NCI-H1105 (cell line): ENCODE measurements at regions not wholly inside any gene's neighbourhood (a gene's known extent, or its start where the extent isn't known, plus 50 kb on each side); places are given as distances from the start of the nearest gene placed in this dataset.

Source experiments
- DNase-seq: peaks from one replicate; lab custom pipeline; 2025; lab: John Stamatoyannopoulos, UW

GRCh38 chr1:212525479-212526110, 83.0 kb upstream of the ATF3 start:
- no peak for DNase-seq

DNA sequence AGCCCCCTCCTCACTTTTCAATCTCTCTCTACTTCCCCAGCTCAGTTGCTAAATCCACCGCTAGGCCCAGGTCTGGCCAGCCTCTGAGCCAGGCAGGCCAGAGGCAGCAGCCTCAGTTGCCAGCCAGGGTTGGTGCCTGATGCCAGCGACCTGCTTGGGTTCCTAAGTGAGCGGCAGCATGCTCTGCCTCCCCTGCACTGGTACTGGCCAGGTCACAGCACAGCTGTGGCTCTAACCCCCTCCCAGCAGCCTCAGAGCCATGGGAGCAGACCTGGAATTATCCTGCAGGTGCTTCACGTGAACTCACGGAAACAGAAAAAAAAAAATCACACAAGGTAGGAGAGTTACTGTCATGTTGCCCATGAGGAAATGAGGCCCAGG, 82.5 kb upstream of the ATF3 start:
- DNase-seq: no peak

- DNase-seq: no peak
These were observed 80.1 kb upstream of the ATF3 start for GRCh38 chr1:212528501-212528900.

DNA sequence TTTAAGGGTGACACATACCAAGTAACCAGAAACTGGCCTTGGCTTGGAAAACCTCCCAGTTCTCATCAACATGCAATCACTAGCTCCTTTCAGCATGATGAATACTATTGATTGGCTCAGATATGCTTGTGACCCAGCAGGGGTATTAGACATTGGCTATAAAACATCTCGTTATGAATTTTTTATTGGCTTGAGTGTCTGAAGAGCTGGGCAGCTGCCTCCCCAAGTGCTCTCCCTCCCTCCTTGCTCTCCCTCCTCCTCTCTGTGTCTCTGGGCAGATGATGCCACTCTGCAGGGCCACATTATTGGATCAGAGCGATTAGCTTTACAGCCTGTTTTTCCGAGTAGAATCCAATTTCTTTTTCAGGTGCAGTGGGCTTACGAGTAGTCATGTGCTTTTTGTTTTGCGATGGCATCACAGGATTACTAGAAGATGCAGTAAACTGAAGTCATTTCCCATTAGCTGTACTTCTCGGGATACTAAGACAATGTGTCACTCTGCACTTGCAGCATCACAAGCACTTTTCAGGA, 79.3 kb upstream of the ATF3 start:
- no peak for DNase-seq

- no peak for DNase-seq
These were observed 77.3 kb upstream of the ATF3 start for GRCh38 chr1:212531267-212531666.

GRCh38 chr1:212531796-212532195, 76.8 kb upstream of the ATF3 start:
- no peak for DNase-seq

GRCh38 chr1:212532469-212533147, 76.0 kb upstream of the ATF3 start:
- DNase-seq: no peak

- no peak for DNase-seq
These were observed 75.4 kb upstream of the ATF3 start for GRCh38 chr1:212533148-212533517.

DNA sequence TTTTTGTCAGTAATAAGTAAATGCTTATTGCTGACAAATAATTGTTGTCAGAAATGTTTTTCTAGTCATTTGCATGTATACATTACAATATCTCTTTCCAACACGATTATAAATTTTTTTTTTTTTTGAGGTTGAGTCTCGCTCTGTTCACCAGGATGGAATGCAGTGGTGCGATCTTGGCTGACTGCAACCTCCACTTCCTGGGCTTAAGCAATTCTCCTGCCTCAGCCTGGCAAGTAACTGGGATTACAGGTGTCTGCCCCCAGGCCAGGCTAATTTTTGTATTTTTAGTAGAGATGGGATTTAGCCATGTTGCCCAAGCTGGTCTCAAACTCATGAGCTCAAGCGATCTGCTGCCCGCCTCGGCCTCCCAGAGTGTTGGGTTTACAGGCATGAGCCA, 72.0 kb upstream of the ATF3 start:
- no peak for DNase-seq

DNA sequence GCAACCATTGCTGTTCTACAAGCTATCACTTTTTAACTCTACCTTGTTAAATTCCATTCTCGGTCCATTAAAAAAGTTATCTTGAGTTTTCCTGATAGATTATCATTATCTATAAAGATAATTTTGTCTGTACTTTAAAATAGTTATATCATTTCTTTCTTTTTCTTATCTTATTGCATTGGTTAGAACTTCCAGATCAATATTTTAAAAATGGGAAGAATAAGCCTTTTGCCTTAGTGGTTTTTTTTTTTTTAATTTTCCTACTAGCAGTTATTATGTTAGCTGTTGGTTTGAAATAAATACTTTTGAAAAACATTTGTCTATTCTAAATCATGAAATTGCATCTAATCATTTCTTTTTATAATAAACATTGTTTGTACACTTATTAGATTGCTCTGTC, 71.0 kb upstream of the ATF3 start:
- no peak for DNase-seq

GRCh38 chr1:212539737-212540430, 68.7 kb upstream of the ATF3 start:
- no peak for DNase-seq

DNA sequence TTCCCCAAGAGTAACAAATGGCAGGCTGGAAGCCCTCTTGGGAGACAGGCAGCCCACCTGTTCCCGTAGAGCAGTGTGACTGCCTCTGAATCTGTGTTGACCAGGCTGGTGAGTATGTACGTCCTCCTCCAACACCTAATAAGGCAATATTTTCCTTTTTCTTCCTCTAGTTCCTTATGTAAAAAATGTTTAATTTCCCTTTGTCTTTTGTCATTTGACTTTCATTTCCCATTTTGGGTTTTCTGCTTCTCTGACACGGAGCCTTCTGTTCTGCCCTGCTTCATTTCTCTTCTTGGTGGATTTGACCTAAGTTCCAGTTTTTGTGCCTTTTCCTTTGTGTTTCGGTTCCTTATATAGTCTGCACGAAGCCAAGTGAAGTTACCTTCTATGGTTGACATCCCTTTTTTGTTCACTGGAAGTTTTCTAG, 65.8 kb upstream of the ATF3 start:
- DNase-seq: no peak

- DNase-seq: no peak
These were observed 64.5 kb upstream of the ATF3 start for GRCh38 chr1:212544110-212544509.

GRCh38 chr1:212545941-212546635, 62.5 kb upstream of the ATF3 start:
- DNase-seq: no peak

- no peak for DNase-seq
These were observed 59.0 kb upstream of the ATF3 start for GRCh38 chr1:212549503-212550017.

- no peak for DNase-seq
These were observed 56.6 kb upstream of the ATF3 start for GRCh38 chr1:212551929-212552328.

DNA sequence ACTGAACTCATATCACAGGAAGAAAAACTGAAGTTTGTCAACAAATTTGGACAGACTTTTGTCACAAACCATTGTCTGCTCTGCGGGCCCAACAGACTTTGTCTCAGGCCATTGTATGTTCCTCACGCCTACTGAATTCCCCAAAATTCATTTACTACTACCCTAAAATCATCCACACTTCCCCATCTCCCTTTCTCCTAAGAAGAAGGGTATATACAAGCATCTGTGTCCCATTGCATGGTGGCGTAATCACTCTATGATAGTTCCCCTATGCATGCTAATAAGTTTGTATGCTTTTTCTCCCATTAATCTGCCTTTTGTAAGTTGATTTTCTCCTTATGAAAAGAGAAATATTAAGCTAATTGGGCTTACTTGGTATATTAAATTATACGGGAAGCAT, 54.9 kb upstream of the ATF3 start:
- DNase-seq: no peak

GRCh38 chr1:212554401-212554800, 54.2 kb upstream of the ATF3 start:
- DNase-seq: no peak

- DNase-seq: no peak
These were observed 53.1 kb upstream of the ATF3 start for GRCh38 chr1:212555426-212555825.

GRCh38 chr1:212556822-212557549, 51.6 kb upstream of the ATF3 start:
- no peak for DNase-seq
